GM21723 (cell line): ENCODE measurements at regions not wholly inside any gene's neighbourhood (a gene's known extent, or its start where the extent isn't known, plus 50 kb on each side); places are given as distances from the start of the nearest gene placed in this dataset.

Experiments
- ATAC-seq: cut with Tn5 transposase; IDR thresholded peaks from one replicate; pipeline ENCODE4 v1.9.1; 2021; ENCODE audit warnings: mild to moderate bottlenecking, moderate library complexity; ENCODE audit not compliant: unreplicated experiment

GRCh38 chr5:163383754-163384153, 53.6 kb upstream of the CCNG1 start:
- no peak for ATAC-seq

GRCh38 chr5:163384669-163385068, 52.7 kb upstream of the CCNG1 start:
- no peak for ATAC-seq

- ATAC-seq, result no peak
These were observed 52.1 kb upstream of the CCNG1 start for GRCh38 chr5:163385271-163385670.

- ATAC-seq, result no peak
These were observed 51.6 kb upstream of the CCNG1 start for GRCh38 chr5:163385824-163386223.

- no peak for ATAC-seq
These were observed 51.0 kb upstream of the CCNG1 start for GRCh38 chr5:163386352-163386751.

GRCh38 chr5:163387589-163388343, 49.6 kb upstream of the CCNG1 start:
- ATAC-seq, result no peak
